IMR-90 (cell line): ENCODE measurements at regions not wholly inside any gene's neighbourhood (a gene's known extent, or its start where the extent isn't known, plus 50 kb on each side); places are given as distances from the start of the nearest gene placed in this dataset.

Experiments used
- ATAC-seq: fragments of 200-7000 bp; cut with Tn5 transposase; 2 replicates; pipeline ENCODE4 v1.9.1; 2020; ENCODE audit warnings: low read depth, mild to moderate bottlenecking, moderate library complexity
- BruUV-seq: library from RNA; stranded (reverse); fragments of 400-500 nt; replicated peaks from 2 replicates; lab custom pipeline; 2021; lab: Mats Ljungman, UMichigan
- CTCF ChIA-PET: fragments of 300-600 bp; formaldehyde crosslinking; extraction: SDS; loops from one replicate; lab custom pipeline; 2021; ENCODE audit warnings: antibody characterized with exemption; lab: Yijun Ruan, JAX
- POLR2A ChIA-PET: fragments of 300-600 bp; sonication (Branson Sonifier 250); formaldehyde crosslinking; loops from one replicate; lab custom pipeline; 2022; ENCODE audit warnings: antibody characterized with exemption; ENCODE audit not compliant: unreplicated experiment; lab: Charles Lee
- DNase-seq: peaks from one replicate; pipeline ENCODE4 v3.0.0; 2013
- H2AFZ ChIP-seq: replicated peaks from 2 replicates; pipeline ENCODE3; 2013; ENCODE audit warnings: low read length, mild to moderate bottlenecking; ENCODE audit not compliant: poor library complexity
- H2AK5ac ChIP-seq: 2 replicates; pipeline ENCODE4 v1.6.1; 2013; ENCODE audit warnings: low read depth, low read length, inconsistent platforms
- H2AK9ac ChIP-seq: replicated peaks from 2 replicates; pipeline ENCODE3; 2013; ENCODE audit warnings: mild to moderate bottlenecking, low read depth, low read length, moderate library complexity; ENCODE audit not compliant: poor library complexity
- H2BK120ac ChIP-seq: 2 replicates; pipeline ENCODE4 v1.6.1; 2013; ENCODE audit warnings: low read depth, low read length, inconsistent platforms
- H2BK15ac ChIP-seq: 3 replicates; pipeline ENCODE4 v1.6.1; 2013; ENCODE audit warnings: low read depth, low read length, inconsistent platforms
- H2BK20ac ChIP-seq: 2 replicates; pipeline ENCODE4 v1.6.1; 2013; ENCODE audit warnings: low read depth, mild to moderate bottlenecking, inconsistent platforms, low read length, moderate library complexity
- H2BK5ac ChIP-seq: 2 replicates; pipeline ENCODE4 v1.6.1; 2013; ENCODE audit warnings: mild to moderate bottlenecking, low read depth, low read length, inconsistent platforms; ENCODE audit not compliant: poor library complexity, severe bottlenecking
- H3K14ac ChIP-seq: replicated peaks from 2 replicates; pipeline ENCODE4 v1.6.1; 2013; ENCODE audit warnings: low read depth, low read length, inconsistent platforms
- H3K18ac ChIP-seq: 2 replicates; pipeline ENCODE4 v1.6.1; 2013; ENCODE audit warnings: low read depth, low read length, control low read depth
- H3K23ac ChIP-seq: 2 replicates; pipeline ENCODE4 v1.6.1; 2013; ENCODE audit warnings: low read depth, low read length, inconsistent platforms
- H3K27ac ChIP-seq: 2 replicates; pipeline ENCODE4 v1.5.1; 2013; ENCODE audit warnings: mild to moderate bottlenecking, control low read depth, low read length; ENCODE audit not compliant: insufficient read depth
- H3K27me3 ChIP-seq: 2 replicates; pipeline ENCODE4 v1.6.1; 2013; ENCODE audit warnings: low read length; ENCODE audit not compliant: control insufficient read depth, insufficient read depth
- H3K36me3 ChIP-seq: 2 replicates; pipeline ENCODE4 v1.6.1; 2013; ENCODE audit warnings: low read length, mixed read lengths; ENCODE audit not compliant: control insufficient read depth, insufficient read depth
- H3K4ac ChIP-seq: 2 replicates; pipeline ENCODE4 v1.6.1; 2013; ENCODE audit warnings: low read depth, low read length, inconsistent platforms
- H3K4me1 ChIP-seq: 2 replicates; pipeline ENCODE4 v1.6.1; 2013; ENCODE audit warnings: low read length, mixed read lengths; ENCODE audit not compliant: control insufficient read depth, insufficient read depth
- H3K4me2 ChIP-seq: 2 replicates; pipeline ENCODE4 v1.6.1; 2013; ENCODE audit warnings: low read depth, mild to moderate bottlenecking, control low read depth, low read length, moderate library complexity
- H3K4me3 ChIP-seq: 2 replicates; pipeline ENCODE4 v1.5.1; 2013; ENCODE audit warnings: low read depth, mild to moderate bottlenecking, control low read depth, low read length, moderate library complexity; ENCODE audit not compliant: insufficient read depth
- H3K56ac ChIP-seq: 2 replicates; pipeline ENCODE4 v1.6.1; 2013; ENCODE audit warnings: low read length, inconsistent platforms; ENCODE audit not compliant: insufficient read depth; ENCODE audit errors: extremely low read depth
- H3K79me1 ChIP-seq, 2 experiments: 2 replicates each; pipeline ENCODE4 v1.6.1; 2013; ENCODE audit warnings: low read length in 2 of 2, inconsistent platforms in 1 of 2, low read depth in 1 of 2
- H3K9ac ChIP-seq: 2 replicates; pipeline ENCODE4 v1.6.1; 2013; ENCODE audit warnings: low read depth, low read length, control low read depth
- H3K9me1 ChIP-seq: 2 replicates; pipeline ENCODE4 v1.6.1; 2013; ENCODE audit warnings: low read length, inconsistent platforms; ENCODE audit not compliant: insufficient read depth
- H3K9me3 ChIP-seq: 2 replicates; pipeline ENCODE4 v1.6.1; 2013; ENCODE audit warnings: low read length; ENCODE audit not compliant: control insufficient read depth, insufficient read depth
- H4K20me1 ChIP-seq: 2 replicates; pipeline ENCODE4 v1.6.1; 2013; ENCODE audit warnings: low read length, inconsistent platforms; ENCODE audit not compliant: insufficient read depth
- H4K5ac ChIP-seq: 2 replicates; pipeline ENCODE4 v1.6.1; 2013; ENCODE audit warnings: mild to moderate bottlenecking, low read depth, low read length, control low read depth
- H4K8ac ChIP-seq, 2 experiments: 2 replicates each; pipeline ENCODE4 v1.6.1; 2013; ENCODE audit warnings: low read depth in 2 of 2, low read length in 2 of 2, control low read depth in 1 of 2, inconsistent platforms in 1 of 2
- H4K91ac ChIP-seq: 2 replicates; pipeline ENCODE4 v1.6.1; 2013; ENCODE audit warnings: low read depth, low read length, inconsistent platforms; ENCODE audit not compliant: insufficient read depth
- CHD1 ChIP-seq: IDR thresholded peaks from 2 replicates; pipeline ENCODE4 v1.6.1; 2012; ENCODE audit warnings: low read depth, low read length, improper control_type of control experiment
- dilution Hi-C: fragments of 300-500 bp; cut with HindIII; formaldehyde crosslinking; loops from one replicate; pipeline ENCODE4 v1.14.3; 2018; ENCODE audit warnings: low sequenced_read_pairs; ENCODE audit not compliant: unreplicated experiment
- in situ Hi-C: fragments of 300-500 bp; cut with MboI; formaldehyde crosslinking; loops from 3 replicates; pipeline ENCODE4 v1.14.3; 2019; ENCODE audit warnings: low sequenced_read_pairs, inconsistent platforms, mixed read lengths
- intact Hi-C: fragments of 100-400 bp; cut with micrococcal nuclease; formaldehyde crosslinking; loops from 2 replicates; pipeline ENCODE4 v1.10.0; 2022

DNA sequence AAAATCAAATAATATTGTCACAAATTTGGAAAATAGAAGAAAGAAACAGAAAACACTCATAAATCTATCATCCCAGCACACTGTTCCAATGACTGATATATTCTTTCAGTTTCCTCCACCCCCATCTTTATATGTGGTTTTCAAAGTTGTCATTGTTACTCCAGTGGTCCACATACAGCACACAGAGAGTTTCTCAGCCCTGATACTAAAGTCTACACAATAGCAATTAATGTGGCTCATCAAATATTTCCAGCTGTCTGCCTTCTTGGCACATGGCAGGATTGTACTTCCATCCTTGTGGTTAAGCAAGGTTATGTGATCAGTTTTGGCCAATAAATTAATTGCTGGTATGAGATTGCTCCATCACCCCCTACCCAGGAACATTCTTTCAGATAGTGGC lies 221.7 kb downstream of the PDCD6IP start:
- H3K27me3 ChIP-seq: no peaks in the 10 kb centered on the region
- no peak overlapping the region for H2BK20ac ChIP-seq
- no peak overlapping the region for H3K14ac ChIP-seq
- H3K18ac ChIP-seq: no peak overlapping the region
- no peaks in the 10 kb centered on the region for H4K20me1 ChIP-seq
- no peak overlapping the region for H2AK9ac ChIP-seq
- H3K9ac ChIP-seq: no peak overlapping the region
- H3K27ac ChIP-seq: no peak overlapping the region
- H3K4me3 ChIP-seq: no peak overlapping the region
- no peak overlapping the region for H3K23ac ChIP-seq
- peaks cover 5% of the 10 kb centered on the region; the same call in 1 of the 2 replicates for H3K4me1 ChIP-seq
- no peak overlapping the region for H3K4ac ChIP-seq
- in situ Hi-C loops (no loop called here), intact Hi-C loops (no loop called here), dilution Hi-C loops (no loop called here)
- no peak overlapping the region for H2BK120ac ChIP-seq
- no peaks in the 10 kb centered on the region for H3K36me3 ChIP-seq
- no peak overlapping the region for H4K5ac ChIP-seq
- H3K9me1 ChIP-seq: peaks cover 6% of the 10 kb centered on the region
- no peak overlapping the region for H4K91ac ChIP-seq
- H3K4me2 ChIP-seq: no peak overlapping the region
- POLR2A ChIA-PET: no interaction called here
- BruUV-seq: no TSS peak
- DNase-seq (no peak), ATAC-seq (no peak)
- H2BK15ac ChIP-seq: no peak overlapping the region
- H2BK5ac ChIP-seq: no peak overlapping the region
- H3K9me3 ChIP-seq: no peaks in the 10 kb centered on the region
- no peaks in the 10 kb centered on the region for H3K79me1 ChIP-seq
- no peak overlapping the region for H2AFZ ChIP-seq
- H2AK5ac ChIP-seq: no peak overlapping the region
- CTCF ChIA-PET: no interaction called here
- no peak overlapping the region for H4K8ac ChIP-seq
- TF ChIP-seq CHD1: no peak
- H3K56ac ChIP-seq: no peak overlapping the region
